ENCODE measurements at regions not wholly inside any gene's neighbourhood (a gene's known extent, or its start where the extent isn't known, plus 50 kb on each side); places are given as distances from the start of the nearest gene placed in this dataset.
"Not testable (repeated sequence)": the region's sequence is repeated elsewhere in the genome, so short reads cannot be mapped to it uniquely, and the experiment has no call there.

DNA sequence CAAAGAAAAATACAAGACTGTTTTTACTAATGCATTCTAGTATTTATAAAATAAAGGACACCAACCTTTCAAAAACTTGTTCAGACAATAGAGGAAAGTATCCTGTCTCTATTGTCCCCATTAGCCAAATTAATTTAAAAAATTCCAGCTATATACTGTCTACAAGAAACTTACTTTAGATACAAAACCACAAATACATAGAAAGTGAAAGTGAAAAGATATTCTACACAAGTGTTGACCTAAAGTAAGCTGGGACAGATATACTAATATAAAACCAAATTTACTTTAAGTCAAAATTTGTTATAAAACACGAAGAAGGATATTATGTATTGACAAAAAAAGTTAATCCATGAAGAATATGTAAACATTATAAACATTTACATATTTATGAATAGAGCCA, 893.3 kb upstream of the TMEFF2 start:
- Histone ChIP-seq H3K27ac (no peak overlapping the region), H3K27me3 (no peaks in the 10 kb centered on the region), H3K4me3 (no peak overlapping the region), H3K4me1 (no peaks in the 10 kb centered on the region), H3K9me3 (no peaks in the 10 kb centered on the region), H3K36me3 (no peaks in the 10 kb centered on the region)
- no peak for DNase-seq
- intact Hi-C loops (cut with DNase I): no loop called here
- WGBS, 2 donors: 7 to 44% methylated on average over 1 of the region's 1 CpG
- TF ChIP-seq POLR2AphosphoS5 (IDR thresholded peaks at IDR 0.05): no peak
- no peak for TF ChIP-seq POLR2A (IDR thresholded peaks at IDR 0.05)
- TF ChIP-seq EP300 (IDR thresholded peaks at IDR 0.05): no peak
- TF ChIP-seq, protein P1, sequence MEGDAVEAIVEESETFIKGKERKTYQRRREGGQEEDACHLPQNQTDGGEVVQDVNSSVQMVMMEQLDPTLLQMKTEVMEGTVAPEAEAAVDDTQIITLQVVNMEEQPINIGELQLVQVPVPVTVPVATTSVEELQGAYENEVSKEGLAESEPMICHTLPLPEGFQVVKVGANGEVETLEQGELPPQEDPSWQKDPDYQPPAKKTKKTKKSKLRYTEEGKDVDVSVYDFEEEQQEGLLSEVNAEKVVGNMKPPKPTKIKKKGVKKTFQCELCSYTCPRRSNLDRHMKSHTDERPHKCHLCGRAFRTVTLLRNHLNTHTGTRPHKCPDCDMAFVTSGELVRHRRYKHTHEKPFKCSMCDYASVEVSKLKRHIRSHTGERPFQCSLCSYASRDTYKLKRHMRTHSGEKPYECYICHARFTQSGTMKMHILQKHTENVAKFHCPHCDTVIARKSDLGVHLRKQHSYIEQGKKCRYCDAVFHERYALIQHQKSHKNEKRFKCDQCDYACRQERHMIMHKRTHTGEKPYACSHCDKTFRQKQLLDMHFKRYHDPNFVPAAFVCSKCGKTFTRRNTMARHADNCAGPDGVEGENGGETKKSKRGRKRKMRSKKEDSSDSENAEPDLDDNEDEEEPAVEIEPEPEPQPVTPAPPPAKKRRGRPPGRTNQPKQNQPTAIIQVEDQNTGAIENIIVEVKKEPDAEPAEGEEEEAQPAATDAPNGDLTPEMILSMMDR (IDR thresholded peaks at IDR 0.05): no peak

DNA sequence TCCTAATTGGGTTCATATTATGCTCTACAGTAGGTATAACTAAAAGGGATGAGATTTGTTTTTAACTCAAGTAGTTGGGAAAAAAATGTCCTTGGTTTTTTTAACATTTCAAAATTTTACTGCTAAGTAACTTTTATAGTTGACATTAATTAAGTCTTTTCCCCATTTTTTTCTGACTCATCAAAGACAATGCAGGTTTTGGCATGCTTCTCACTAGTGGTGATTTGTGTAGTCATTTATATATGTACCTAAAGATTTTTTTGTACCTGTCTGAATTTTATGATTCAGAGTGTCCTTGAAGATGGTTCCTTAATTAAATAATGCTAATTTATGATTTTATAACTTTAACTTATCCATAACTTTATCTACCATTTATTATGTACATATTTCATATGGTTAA, 882.3 kb upstream of the TMEFF2 start:
- DNase-seq: no peak
- TF ChIP-seq, protein P1 (IDR thresholded peaks at IDR 0.05): no peak
- TF ChIP-seq POLR2AphosphoS5 (IDR thresholded peaks at IDR 0.05) (no peak), EP300 (IDR thresholded peaks at IDR 0.05) (no peak), POLR2A (IDR thresholded peaks at IDR 0.05) (no peak)
- H3K9me3 ChIP-seq: no peaks in the 10 kb centered on the region
- no peak overlapping the region for H3K4me3 ChIP-seq
- H3K27me3 ChIP-seq: no peaks in the 10 kb centered on the region
- no peaks in the 10 kb centered on the region for H3K36me3 ChIP-seq
- H3K4me1 ChIP-seq: no peaks in the 10 kb centered on the region
- intact Hi-C loops (cut with DNase I): no loop called here
- no peak overlapping the region for H3K27ac ChIP-seq

DNA sequence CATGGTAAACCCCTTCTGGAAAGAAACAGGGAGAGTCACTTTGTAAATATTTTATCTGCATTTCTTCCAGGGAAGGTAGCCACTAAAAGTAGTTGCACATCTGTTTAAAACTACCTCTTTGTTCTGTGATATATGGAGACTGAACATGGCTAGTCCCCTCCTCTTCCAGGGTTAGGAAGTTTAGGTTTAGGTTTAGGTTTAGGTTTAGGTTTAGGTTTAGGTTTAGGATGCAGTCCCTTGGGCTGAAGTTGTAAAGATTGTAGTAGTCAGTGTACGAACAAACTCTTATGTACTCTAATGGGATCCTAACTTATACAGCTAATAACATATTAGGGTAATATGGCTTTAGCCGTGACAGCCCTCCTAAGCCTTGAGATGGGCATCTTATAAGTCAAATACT, 880.2 kb upstream of the TMEFF2 start:
- no peaks in the 10 kb centered on the region for H3K36me3 ChIP-seq
- TF ChIP-seq POLR2A (IDR thresholded peaks at IDR 0.05) (no peak), EP300 (IDR thresholded peaks at IDR 0.05) (no peak), POLR2AphosphoS5 (IDR thresholded peaks at IDR 0.05) (no peak)
- TF ChIP-seq, protein P1 (IDR thresholded peaks at IDR 0.05): no peak
- no peaks in the 10 kb centered on the region for H3K9me3 ChIP-seq
- WGBS, 2 donors: 79 to 88% methylated on average over 2 of the region's 2 CpGs
- no peak overlapping the region for H3K4me3 ChIP-seq
- no peaks in the 10 kb centered on the region for H3K4me1 ChIP-seq
- H3K27me3 ChIP-seq: no peaks in the 10 kb centered on the region
- intact Hi-C loops (cut with DNase I): no loop called here
- H3K27ac ChIP-seq: no peak overlapping the region
- no peak for DNase-seq

DNA sequence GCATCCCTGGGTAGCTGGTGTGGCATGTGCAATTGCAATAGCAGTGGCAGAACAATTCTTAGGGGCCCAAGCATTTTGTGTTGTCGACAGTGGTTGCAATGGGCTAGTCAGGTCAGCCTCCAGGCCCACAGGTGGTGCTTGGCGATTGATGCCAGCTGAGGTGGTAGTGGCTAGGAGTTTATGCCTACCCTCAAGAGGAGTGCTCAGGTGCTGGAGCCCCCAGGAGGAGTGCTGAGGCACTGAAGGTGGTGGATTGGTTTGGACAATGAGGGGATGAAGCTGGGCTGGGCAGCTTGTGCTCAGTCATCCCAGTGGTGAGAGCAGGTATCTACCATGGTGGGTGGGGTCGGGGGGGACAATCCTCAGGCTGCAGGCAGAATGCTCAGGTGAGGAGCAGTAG, 877.9 kb upstream of the TMEFF2 start:
- Histone ChIP-seq H3K36me3 (no peaks in the 10 kb centered on the region), H3K27ac (no peak overlapping the region), H3K9me3 (no peaks in the 10 kb centered on the region), H3K27me3 (no peaks in the 10 kb centered on the region), H3K4me1 (no peaks in the 10 kb centered on the region), H3K4me3 (no peak overlapping the region)
- 54 to 57% methylated on average over 3 of the region's 3 CpGs for WGBS, 2 donors
- intact Hi-C loops (cut with DNase I): no loop called here
- DNase-seq: no peak
- no peak for TF ChIP-seq POLR2A (IDR thresholded peaks at IDR 0.05)
- no peak for TF ChIP-seq EP300 (IDR thresholded peaks at IDR 0.05)
- no peak for TF ChIP-seq POLR2AphosphoS5 (IDR thresholded peaks at IDR 0.05)
- TF ChIP-seq, protein P1 (IDR thresholded peaks at IDR 0.05): no peak

DNA sequence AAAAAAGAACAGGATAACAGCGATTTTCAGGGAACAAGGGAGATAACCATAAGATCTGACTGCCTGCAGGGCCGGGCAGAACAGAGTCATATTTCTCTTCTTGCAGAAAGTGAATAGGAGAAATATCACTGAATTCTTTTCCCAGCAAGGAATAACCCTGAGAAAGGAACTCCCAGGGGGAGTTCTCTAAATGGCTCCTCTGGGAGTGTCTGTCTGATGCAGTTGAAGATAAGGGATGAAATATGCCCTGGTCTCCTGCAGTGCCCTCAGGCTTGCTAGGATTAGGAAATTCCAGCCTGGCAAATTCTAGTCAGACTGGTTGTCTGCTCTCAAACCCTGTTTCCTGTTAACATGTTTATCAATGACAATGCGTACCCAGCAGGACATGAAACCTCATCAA, 830.8 kb upstream of the TMEFF2 start:
- H3K4me3 ChIP-seq; H3K27me3 ChIP-seq; H3K36me3 ChIP-seq; H3K9me3 ChIP-seq; intact Hi-C loops (cut with DNase I); DNase-seq; H3K27ac ChIP-seq; H3K4me1 ChIP-seq: not testable (repeated sequence)
- 80 to 91% methylated on average over 3 of the region's 3 CpGs for WGBS, 2 donors

Data from sigmoid colon (tissue), 6 donors.